Effector CD8-positive, alpha-beta T cell (primary cell): ENCODE measurements at regions not wholly inside any gene's neighbourhood (a gene's known extent, or its start where the extent isn't known, plus 50 kb on each side); places are given as distances from the start of the nearest gene placed in this dataset.

Experiments
- DNase-seq: peaks from one replicate; lab custom pipeline; 2025; lab: John Stamatoyannopoulos, UW

GRCh38 chr2:230642966-230643365, 69.7 kb upstream of the CAB39 start:
- DNase-seq = no peak

GRCh38 chr2:230643576-230644291, 68.9 kb upstream of the CAB39 start:
- DNase-seq = no peak

GRCh38 chr2:230644356-230644935, 68.2 kb upstream of the CAB39 start:
- no peak for DNase-seq

GRCh38 chr2:230648356-230648755, 64.3 kb upstream of the CAB39 start:
- no peak for DNase-seq

GRCh38 chr2:230650585-230651137, 62.0 kb upstream of the CAB39 start:
- no peak for DNase-seq

GRCh38 chr2:230654057-230654456, 58.6 kb upstream of the CAB39 start:
- no peak for DNase-seq

GRCh38 chr2:230657462-230657861, 55.2 kb upstream of the CAB39 start:
- no peak for DNase-seq

- DNase-seq = no peak
Measured at GRCh38 chr2:230657906-230658305, 54.7 kb upstream of the CAB39 start.

- no peak for DNase-seq
Measured at GRCh38 chr2:230658577-230658876, 54.1 kb upstream of the CAB39 start.

- no peak for DNase-seq
Measured at GRCh38 chr2:230658877-230659652, 53.6 kb upstream of the CAB39 start.

- no peak for DNase-seq
Measured at GRCh38 chr2:230660294-230661060, 52.2 kb upstream of the CAB39 start.

- no peak for DNase-seq
Measured at GRCh38 chr2:230661072-230661957, 51.3 kb upstream of the CAB39 start.
